ENCODE measurements at regions not wholly inside any gene's neighbourhood (a gene's known extent, or its start where the extent isn't known, plus 50 kb on each side); places are given as distances from the start of the nearest gene placed in this dataset.

GRCh38 chr17:77632619-77633018 is 325.9 kb upstream of the TNRC6C start:
- no peak for TF ChIP-seq CTCF (IDR thresholded peaks at IDR 0.05)
- no peak for TF ChIP-seq POLR2A (IDR thresholded peaks at IDR 0.05)
- TF ChIP-seq EP300 (IDR thresholded peaks at IDR 0.05): no peak
